HFF-Myc (cell line): ENCODE measurements at regions not wholly inside any gene's neighbourhood (a gene's known extent, or its start where the extent isn't known, plus 50 kb on each side); places are given as distances from the start of the nearest gene placed in this dataset.

Experiments used
- DNase-seq: peaks from one replicate; pipeline ENCODE4 v3.0.0-alpha.2; 2011; ENCODE audit warnings: low read depth; ENCODE audit errors: extremely low read depth
- H3K4me3 ChIP-seq: replicated peaks from 2 replicates; pipeline ENCODE4 v1.5.1; 2011; ENCODE audit warnings: low read depth, mild to moderate bottlenecking, control low read depth, low read length
- CTCF ChIP-seq: IDR thresholded peaks from 2 replicates; pipeline ENCODE4 v1.5.1; 2012; ENCODE audit warnings: mild to moderate bottlenecking, low read depth, low read length, control low read depth; ENCODE audit errors: missing control alignments

- no peak for TF ChIP-seq CTCF
- no peak for DNase-seq
These were observed 103.3 kb upstream of the DST start for GRCh38 chr6:56745971-56746370.

GRCh38 chr6:56745081-56745480 is 102.4 kb upstream of the DST start:
- H3K4me3 ChIP-seq: no peak overlapping the region
- TF ChIP-seq CTCF: no peak
- no peak for DNase-seq

More at GRCh38 chr6:56745971-56746370, 103.3 kb upstream of the DST start:
- no peak overlapping the region for H3K4me3 ChIP-seq

DNA sequence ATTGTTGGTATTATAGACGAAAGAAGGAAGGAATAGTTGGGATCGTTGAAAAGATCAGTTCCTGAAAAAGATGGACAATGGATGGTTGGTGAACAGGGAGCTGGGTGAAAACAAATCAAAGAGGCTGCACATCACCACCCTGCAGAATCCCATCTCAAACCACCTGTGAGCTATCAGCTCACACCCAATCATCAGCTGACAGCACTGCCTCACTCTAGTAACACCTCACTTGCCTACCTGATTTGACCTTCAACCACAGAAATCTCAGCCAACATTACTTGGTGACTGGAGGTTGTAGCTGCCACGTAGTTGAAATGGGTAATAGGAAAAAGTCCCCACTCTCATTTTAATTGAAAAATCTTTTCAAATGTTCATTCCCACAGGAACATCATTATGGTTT is 101.8 kb upstream of the DST start:
- DNase-seq: no peak
- no peak overlapping the region for H3K4me3 ChIP-seq
- TF ChIP-seq CTCF: no peak

GRCh38 chr6:56742122-56742791 is 99.6 kb upstream of the DST start:
- DNase-seq: no peak
- no peak overlapping the region for H3K4me3 ChIP-seq
- no peak for TF ChIP-seq CTCF

- H3K4me3 ChIP-seq: no peak overlapping the region
- DNase-seq: no peak
- TF ChIP-seq CTCF: no peak
These were observed 98.8 kb upstream of the DST start for GRCh38 chr6:56741472-56741871.

- no peak for TF ChIP-seq CTCF
- no peak overlapping the region for H3K4me3 ChIP-seq
- DNase-seq: no peak
These were observed 97.4 kb upstream of the DST start for GRCh38 chr6:56739836-56740815.
